Fibroblast of skin of left biceps (primary cell): ENCODE measurements at regions not wholly inside any gene's neighbourhood (a gene's known extent, or its start where the extent isn't known, plus 50 kb on each side); places are given as distances from the start of the nearest gene placed in this dataset.

Source experiments
- DNase-seq, 2 experiments: peaks; one replicate each; pipeline ENCODE4 v3.0.0-alpha.2; 2013; ENCODE audit warnings: low read depth in 2 of 2

- no peak for DNase-seq
Measured at GRCh38 chr6:56005426-56005825, 130.0 kb upstream of the BMP5 start.

GRCh38 chr6:56004426-56004825, 129.0 kb upstream of the BMP5 start:
- no peak for DNase-seq

GRCh38 chr6:56003616-56004015, 128.2 kb upstream of the BMP5 start:
- no peak for DNase-seq

GRCh38 chr6:56002336-56002735, 126.9 kb upstream of the BMP5 start:
- no peak for DNase-seq

GRCh38 chr6:55998576-55998975, 123.2 kb upstream of the BMP5 start:
- no peak for DNase-seq

GRCh38 chr6:55997223-55997874, 122.0 kb upstream of the BMP5 start:
- no peak for DNase-seq

GRCh38 chr6:55994531-55994930, 119.1 kb upstream of the BMP5 start:
- DNase-seq = no peak

GRCh38 chr6:55993418-55993817, 118.0 kb upstream of the BMP5 start:
- DNase-seq = no peak

GRCh38 chr6:55992546-55992945, 117.2 kb upstream of the BMP5 start:
- no peak for DNase-seq

GRCh38 chr6:55985309-55985708, 109.9 kb upstream of the BMP5 start:
- DNase-seq = no peak

- DNase-seq = no peak
Measured at GRCh38 chr6:55983861-55984260, 108.5 kb upstream of the BMP5 start.

GRCh38 chr6:55981660-55982059, 106.3 kb upstream of the BMP5 start:
- no peak for DNase-seq

GRCh38 chr6:55980627-55981211, 105.3 kb upstream of the BMP5 start:
- DNase-seq = no peak

- DNase-seq = no peak
Measured at GRCh38 chr6:55979526-55979925, 104.1 kb upstream of the BMP5 start.

GRCh38 chr6:55977959-55978665, 102.7 kb upstream of the BMP5 start:
- no peak for DNase-seq

GRCh38 chr6:55974688-55975087, 99.3 kb upstream of the BMP5 start:
- no peak for DNase-seq

- DNase-seq = no peak
Measured at GRCh38 chr6:55972091-55972490, 96.7 kb upstream of the BMP5 start.

- no peak for DNase-seq
Measured at GRCh38 chr6:55969526-55969925, 94.1 kb upstream of the BMP5 start.

- no peak for DNase-seq
Measured at GRCh38 chr6:55968926-55969325, 93.5 kb upstream of the BMP5 start.

- no peak for DNase-seq
Measured at GRCh38 chr6:55964136-55964535, 88.7 kb upstream of the BMP5 start.

- no peak for DNase-seq
Measured at GRCh38 chr6:55963301-55963700, 87.9 kb upstream of the BMP5 start.

- no peak for DNase-seq
Measured at GRCh38 chr6:55960344-55960743, 85.0 kb upstream of the BMP5 start.

- DNase-seq = no peak
Measured at GRCh38 chr6:55958790-55959189, 83.4 kb upstream of the BMP5 start.
